ENCODE measurements at regions not wholly inside any gene's neighbourhood (a gene's known extent, or its start where the extent isn't known, plus 50 kb on each side); places are given as distances from the start of the nearest gene placed in this dataset.

DNA sequence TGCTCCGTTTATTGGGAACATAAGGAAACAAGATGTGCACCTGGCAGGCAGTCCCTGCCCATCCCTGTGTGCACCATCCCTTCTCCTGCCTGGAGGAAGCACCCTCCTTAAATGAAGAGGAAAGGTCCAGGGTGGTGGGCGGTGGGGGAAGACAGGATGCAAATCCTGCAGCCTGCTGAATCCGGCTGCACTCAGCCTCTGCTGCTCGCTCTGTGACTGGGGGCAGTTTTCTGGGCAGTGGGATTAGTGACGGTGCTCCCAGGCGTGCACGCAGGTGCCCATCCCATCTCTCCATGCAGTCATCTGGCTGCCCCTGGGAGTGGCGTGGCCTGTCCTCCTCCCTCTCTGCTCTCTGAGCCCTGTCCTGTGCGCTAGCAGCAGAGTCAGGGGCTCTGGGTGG, 371.3 kb upstream of the MYT1L start:
- Histone ChIP-seq H3K27ac (no peak overlapping the region), H3K4me1 (no peaks in the 10 kb centered on the region), H3K36me3 (no peaks in the 10 kb centered on the region), H3K9me3 (no peaks in the 10 kb centered on the region), H3K4me3 (no peak overlapping the region), H3K27me3 (no peaks in the 10 kb centered on the region)
- DNase-seq (ENCODE audit: low spot score in 2 of 2), result no peak
- TF ChIP-seq, protein P1, sequence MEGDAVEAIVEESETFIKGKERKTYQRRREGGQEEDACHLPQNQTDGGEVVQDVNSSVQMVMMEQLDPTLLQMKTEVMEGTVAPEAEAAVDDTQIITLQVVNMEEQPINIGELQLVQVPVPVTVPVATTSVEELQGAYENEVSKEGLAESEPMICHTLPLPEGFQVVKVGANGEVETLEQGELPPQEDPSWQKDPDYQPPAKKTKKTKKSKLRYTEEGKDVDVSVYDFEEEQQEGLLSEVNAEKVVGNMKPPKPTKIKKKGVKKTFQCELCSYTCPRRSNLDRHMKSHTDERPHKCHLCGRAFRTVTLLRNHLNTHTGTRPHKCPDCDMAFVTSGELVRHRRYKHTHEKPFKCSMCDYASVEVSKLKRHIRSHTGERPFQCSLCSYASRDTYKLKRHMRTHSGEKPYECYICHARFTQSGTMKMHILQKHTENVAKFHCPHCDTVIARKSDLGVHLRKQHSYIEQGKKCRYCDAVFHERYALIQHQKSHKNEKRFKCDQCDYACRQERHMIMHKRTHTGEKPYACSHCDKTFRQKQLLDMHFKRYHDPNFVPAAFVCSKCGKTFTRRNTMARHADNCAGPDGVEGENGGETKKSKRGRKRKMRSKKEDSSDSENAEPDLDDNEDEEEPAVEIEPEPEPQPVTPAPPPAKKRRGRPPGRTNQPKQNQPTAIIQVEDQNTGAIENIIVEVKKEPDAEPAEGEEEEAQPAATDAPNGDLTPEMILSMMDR (IDR thresholded peaks at IDR 0.05), result no peak
- intact Hi-C loops (cut with DNase I), result no loop called here

DNA sequence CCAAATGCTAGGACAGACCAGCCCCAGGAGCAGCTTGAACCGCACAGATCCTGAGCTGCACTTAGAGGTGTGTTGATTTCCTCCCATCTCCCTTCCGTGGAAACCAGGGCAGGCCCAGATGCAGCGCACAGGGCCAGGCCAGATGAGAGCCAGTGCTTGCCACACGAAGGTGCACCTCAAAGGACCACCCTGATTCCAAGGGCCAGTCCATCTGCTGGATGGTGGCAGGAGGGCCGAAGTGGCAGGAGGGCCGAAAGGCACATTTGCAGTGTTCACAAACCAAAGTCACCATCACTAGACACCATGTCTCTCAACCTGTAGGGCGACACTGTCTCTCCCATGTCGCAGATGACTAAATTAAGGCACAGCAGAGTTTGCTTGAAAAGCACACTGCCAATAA, 370.7 kb upstream of the MYT1L start:
- Histone ChIP-seq H3K9me3 (no peaks in the 10 kb centered on the region), H3K4me3 (no peak overlapping the region), H3K27me3 (no peaks in the 10 kb centered on the region), H3K36me3 (no peaks in the 10 kb centered on the region), H3K27ac (no peak overlapping the region), H3K4me1 (no peaks in the 10 kb centered on the region)
- no peak for DNase-seq (ENCODE audit: low spot score in 2 of 2)
- intact Hi-C loops (cut with DNase I), result no loop called here
- TF ChIP-seq, protein P1 (IDR thresholded peaks at IDR 0.05), result no peak

DNA sequence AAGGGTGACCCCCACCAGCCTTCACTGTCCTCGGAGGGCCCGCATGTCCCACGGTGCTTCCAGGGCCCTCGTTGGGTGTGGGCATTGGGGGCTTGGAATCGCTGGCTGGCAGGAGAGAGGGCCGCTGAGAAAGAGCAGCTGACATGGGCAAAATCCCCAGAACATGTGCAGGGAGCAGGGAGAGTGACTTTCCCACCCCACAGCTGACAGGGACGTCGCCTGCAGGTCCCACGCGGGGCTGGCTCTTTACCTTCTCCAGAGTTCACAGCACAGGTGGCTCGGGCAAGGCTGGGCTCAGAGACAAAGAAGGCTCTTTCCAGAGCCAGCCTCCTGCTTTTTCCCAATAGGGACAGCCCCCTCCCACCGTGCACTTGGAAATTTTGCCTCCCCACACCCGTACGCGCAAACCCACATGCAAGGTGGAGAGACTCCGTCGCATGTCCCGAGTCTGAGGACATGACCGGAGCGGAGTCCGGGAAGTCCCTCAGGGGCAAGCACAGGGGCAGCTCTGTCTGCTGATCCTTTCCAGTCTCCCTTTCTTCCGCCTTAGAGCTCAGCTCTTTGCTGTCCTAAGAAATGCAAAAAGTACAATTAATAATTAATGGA, 370.2 kb upstream of the MYT1L start:
- TF ChIP-seq, protein P1 (IDR thresholded peaks at IDR 0.05), result no peak
- no peaks in the 10 kb centered on the region for H3K36me3 ChIP-seq
- no peaks in the 10 kb centered on the region for H3K27me3 ChIP-seq
- H3K27ac ChIP-seq, result no peak overlapping the region
- no peaks in the 10 kb centered on the region for H3K4me1 ChIP-seq
- intact Hi-C loops (cut with DNase I), result no loop called here
- DNase-seq (ENCODE audit: low spot score in 2 of 2), result no peak
- no peak overlapping the region for H3K4me3 ChIP-seq
- no peaks in the 10 kb centered on the region for H3K9me3 ChIP-seq

DNA sequence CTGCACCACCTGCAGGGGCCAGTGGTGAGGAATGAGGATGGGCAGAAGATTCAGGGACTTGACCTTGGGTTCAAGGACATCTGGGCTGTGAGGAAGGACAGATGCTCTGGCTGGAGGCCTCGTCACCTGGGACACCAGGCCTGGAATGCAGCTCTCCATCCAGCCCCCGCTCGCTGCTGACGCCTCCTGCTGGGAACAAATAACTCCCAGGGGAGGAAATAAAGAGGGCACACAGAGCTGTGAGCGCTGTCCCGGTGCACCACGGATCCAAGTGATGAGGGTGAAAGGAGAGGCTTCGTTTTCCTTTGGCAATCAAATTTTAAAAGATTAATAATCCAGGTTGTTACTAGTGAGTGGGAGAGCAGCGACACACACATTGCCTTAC, 368.0 kb upstream of the MYT1L start:
- no peaks in the 10 kb centered on the region for H3K36me3 ChIP-seq
- DNase-seq (ENCODE audit: low spot score in 2 of 2), result no peak
- H3K9me3 ChIP-seq, result no peaks in the 10 kb centered on the region
- H3K27ac ChIP-seq, result no peak overlapping the region
- H3K4me1 ChIP-seq, result no peaks in the 10 kb centered on the region
- H3K27me3 ChIP-seq, result no peaks in the 10 kb centered on the region
- TF ChIP-seq, protein P1 (IDR thresholded peaks at IDR 0.05), result no peak
- no peak overlapping the region for H3K4me3 ChIP-seq
- intact Hi-C loops (cut with DNase I), result no loop called here

DNA sequence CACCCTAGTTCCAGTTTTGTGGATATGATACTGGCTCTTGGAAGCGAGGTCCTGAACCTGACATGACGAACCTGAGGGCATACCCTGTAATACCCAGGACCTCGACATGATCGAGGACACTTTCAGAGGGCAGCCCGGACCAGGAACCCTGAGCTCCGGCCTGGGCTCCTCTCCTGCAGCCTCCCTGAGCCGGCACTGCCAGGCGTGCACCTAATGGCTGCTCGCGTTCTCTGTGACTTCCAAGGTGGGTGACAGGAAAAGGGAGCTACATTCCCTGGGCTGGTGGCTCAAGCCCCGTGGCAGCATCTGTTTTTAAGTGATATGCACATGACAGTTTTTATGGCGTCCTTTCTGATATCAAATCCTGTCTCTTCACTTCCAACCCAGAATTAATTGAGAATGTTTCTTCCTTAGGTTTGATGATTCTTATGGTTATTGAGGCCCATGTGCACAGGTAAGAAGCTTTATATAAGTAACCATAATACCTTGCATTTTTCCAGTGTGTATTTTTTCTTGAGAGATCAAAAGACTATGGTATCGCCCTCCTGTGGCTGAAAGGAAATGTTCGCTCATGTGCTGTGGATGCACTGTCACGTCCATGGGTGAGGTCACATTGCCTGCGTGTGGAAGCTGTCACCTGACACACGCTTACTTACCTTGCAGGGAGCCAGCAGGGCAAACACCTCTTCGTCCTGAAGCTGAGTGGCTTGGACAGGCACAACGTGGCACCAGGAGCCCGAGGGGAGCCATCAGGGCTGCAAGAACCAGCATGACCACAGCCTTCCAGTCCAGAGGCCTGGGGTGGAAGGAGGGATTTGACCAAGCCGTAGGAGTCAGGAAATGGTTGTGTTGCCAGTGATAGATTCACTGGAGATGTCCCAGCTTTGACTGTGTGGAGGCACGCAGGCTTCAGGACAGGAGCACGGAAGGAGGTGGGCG, 367.4 kb upstream of the MYT1L start:
- Histone ChIP-seq H3K4me1 (no peaks in the 10 kb centered on the region), H3K27me3 (no peaks in the 10 kb centered on the region), H3K9me3 (no peaks in the 10 kb centered on the region), H3K27ac (no peak overlapping the region), H3K36me3 (no peaks in the 10 kb centered on the region), H3K4me3 (no peak overlapping the region)
- DNase-seq (ENCODE audit: low spot score in 2 of 2), result no peak
- TF ChIP-seq, protein P1 (IDR thresholded peaks at IDR 0.05), result no peak
- intact Hi-C loops (cut with DNase I), result no loop called here
